Stimulated activated CD8-positive, alpha-beta memory T cell treated with anti-CD3 and anti-CD28 coated beads, Interleukin-15, amount 100 ng/mL, for 48 hours (primary cell): ENCODE measurements at regions not wholly inside any gene's neighbourhood (a gene's known extent, or its start where the extent isn't known, plus 50 kb on each side); places are given as distances from the start of the nearest gene placed in this dataset.
"Not testable (repeated sequence)": the region's sequence is repeated elsewhere in the genome, so short reads cannot be mapped to it uniquely, and the experiment has no call there.

Source experiments
- DNase-seq, 2 donors: peaks; one replicate each; pipeline ENCODE4 v3.0.0-alpha.2; 2020; ENCODE audit warnings: low read depth in 2 of 2

- DNase-seq, result no peak
Observed at GRCh38 chr13:80173224-80173623, 167.7 kb downstream of the SPRY2 start.

- DNase-seq, result no peak
Observed at GRCh38 chr13:80171096-80171495, 169.8 kb downstream of the SPRY2 start.

- DNase-seq, result no peak
Observed at GRCh38 chr13:80168089-80168850, 172.7 kb downstream of the SPRY2 start.

GRCh38 chr13:80166352-80166751 is 174.6 kb downstream of the SPRY2 start:
- DNase-seq, result no peak

GRCh38 chr13:80164462-80164861 is 176.5 kb downstream of the SPRY2 start:
- no peak for DNase-seq

GRCh38 chr13:80161896-80162295 is 179.0 kb downstream of the SPRY2 start:
- DNase-seq, result no peak

- DNase-seq, result no peak
Observed at GRCh38 chr13:80161219-80161618, 179.7 kb downstream of the SPRY2 start.

- no peak for DNase-seq
Observed at GRCh38 chr13:80160110-80160509, 180.8 kb downstream of the SPRY2 start.

- DNase-seq, result no peak
Observed at GRCh38 chr13:80157261-80157932, 183.5 kb downstream of the SPRY2 start.

GRCh38 chr13:80152142-80152541 is 188.8 kb downstream of the SPRY2 start:
- not testable (repeated sequence) for DNase-seq

- DNase-seq, result no peak
Observed at GRCh38 chr13:80151016-80151415, 189.9 kb downstream of the SPRY2 start.

- no peak for DNase-seq
Observed at GRCh38 chr13:80149736-80150135, 191.2 kb downstream of the SPRY2 start.

GRCh38 chr13:80145171-80145690 is 195.7 kb downstream of the SPRY2 start:
- no peak for DNase-seq

- no peak for DNase-seq
Observed at GRCh38 chr13:80144493-80144892, 196.4 kb downstream of the SPRY2 start.

GRCh38 chr13:80141123-80141849 is 199.6 kb downstream of the SPRY2 start:
- no peak for DNase-seq

- DNase-seq, result no peak
Observed at GRCh38 chr13:80140685-80141084, 200.2 kb downstream of the SPRY2 start.

GRCh38 chr13:80139196-80139595 is 201.7 kb downstream of the SPRY2 start:
- DNase-seq, result no peak

- DNase-seq, result no peak
Observed at GRCh38 chr13:80137994-80138393, 202.9 kb downstream of the SPRY2 start.

GRCh38 chr13:80134346-80134745 is 206.6 kb downstream of the SPRY2 start:
- DNase-seq, result no peak

GRCh38 chr13:80133631-80134261 is 207.2 kb downstream of the SPRY2 start:
- DNase-seq, result no peak

GRCh38 chr13:80132741-80133601 is 208.0 kb downstream of the SPRY2 start:
- DNase-seq, result no peak
